Suppressor macrophage (primary cell): ENCODE measurements at regions not wholly inside any gene's neighbourhood (a gene's known extent, or its start where the extent isn't known, plus 50 kb on each side); places are given as distances from the start of the nearest gene placed in this dataset.
A peak's percentile ranks its signal among the peaks of the same experiment; 100 is the strongest.

Experiments
- DNase-seq, 4 experiments: peaks; one replicate each; pipeline ENCODE4 v3.0.0-alpha.2; 2020 to 2022

GRCh38 chr18:45381282-45381681, 234.0 kb upstream of the SLC14A2 start:
- DNase-seq = no peak

DNA sequence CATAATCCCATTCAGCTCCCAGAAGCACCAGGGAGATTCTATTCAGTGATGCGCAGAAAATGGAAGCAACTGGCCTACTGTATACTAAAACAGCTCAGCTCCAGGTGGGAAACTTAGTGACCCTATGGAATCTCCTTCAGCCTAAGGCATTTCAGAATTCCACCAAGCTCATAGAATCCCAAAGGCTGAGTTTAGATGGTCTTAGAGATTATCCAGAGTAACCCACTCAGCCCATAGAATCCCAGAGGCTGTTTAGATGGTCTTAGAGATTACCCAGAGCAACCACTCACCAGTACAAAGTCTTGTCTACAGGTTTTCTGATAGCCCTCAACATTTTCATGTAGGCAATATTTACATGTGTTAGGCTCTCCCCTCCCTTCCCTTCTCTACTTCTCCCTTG, 232.0 kb upstream of the SLC14A2 start:
- no peak for DNase-seq

GRCh38 chr18:45384137-45384961, 230.9 kb upstream of the SLC14A2 start:
- peak; percentile 67 to 87 (median 74) for DNase-seq

DNA sequence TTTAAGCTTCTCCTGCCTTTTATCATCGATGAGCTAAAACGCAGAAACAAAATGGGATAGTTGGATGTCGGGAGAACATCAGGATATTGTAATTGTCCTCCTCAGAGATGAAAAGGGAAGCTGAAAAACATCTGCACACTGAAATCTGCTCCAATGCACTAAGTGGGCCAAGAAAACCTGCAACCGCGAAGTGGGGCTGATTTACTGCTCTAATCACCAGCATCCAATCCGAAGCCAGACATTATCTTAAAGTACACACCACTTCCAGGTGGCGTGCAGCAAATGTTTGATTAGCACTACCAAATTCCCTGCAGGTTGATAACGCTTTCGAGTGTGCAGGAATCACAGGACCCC, 230.3 kb upstream of the SLC14A2 start:
- no peak for DNase-seq

- peak in 3 of 4 experiments; percentile 5 to 58 (median 41) for DNase-seq
These were observed 229.1 kb upstream of the SLC14A2 start for GRCh38 chr18:45386041-45386655.

GRCh38 chr18:45387229-45387628, 228.0 kb upstream of the SLC14A2 start:
- no peak for DNase-seq

GRCh38 chr18:45398448-45398847, 216.8 kb upstream of the SLC14A2 start:
- no peak for DNase-seq

GRCh38 chr18:45399146-45399545, 216.1 kb upstream of the SLC14A2 start:
- DNase-seq = no peak

DNA sequence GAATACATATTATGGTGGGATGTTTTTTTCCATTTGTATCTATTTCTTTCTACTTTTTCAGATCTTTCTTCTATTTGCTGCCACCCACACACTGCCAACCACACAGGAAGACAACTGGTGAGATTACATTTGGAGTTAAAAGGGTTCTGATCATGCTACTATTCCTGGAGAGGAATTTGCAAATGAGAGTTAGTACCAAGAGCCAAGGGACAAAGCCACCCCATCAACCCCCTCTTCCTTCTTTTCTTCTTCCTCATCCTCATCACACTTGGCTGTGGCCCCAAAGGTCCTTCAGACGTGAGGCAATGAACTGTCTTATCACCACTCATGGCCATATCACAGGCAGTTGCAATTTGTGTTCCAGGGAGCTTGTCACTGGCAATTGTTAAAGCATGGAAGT, 215.6 kb upstream of the SLC14A2 start:
- DNase-seq = no peak

DNA sequence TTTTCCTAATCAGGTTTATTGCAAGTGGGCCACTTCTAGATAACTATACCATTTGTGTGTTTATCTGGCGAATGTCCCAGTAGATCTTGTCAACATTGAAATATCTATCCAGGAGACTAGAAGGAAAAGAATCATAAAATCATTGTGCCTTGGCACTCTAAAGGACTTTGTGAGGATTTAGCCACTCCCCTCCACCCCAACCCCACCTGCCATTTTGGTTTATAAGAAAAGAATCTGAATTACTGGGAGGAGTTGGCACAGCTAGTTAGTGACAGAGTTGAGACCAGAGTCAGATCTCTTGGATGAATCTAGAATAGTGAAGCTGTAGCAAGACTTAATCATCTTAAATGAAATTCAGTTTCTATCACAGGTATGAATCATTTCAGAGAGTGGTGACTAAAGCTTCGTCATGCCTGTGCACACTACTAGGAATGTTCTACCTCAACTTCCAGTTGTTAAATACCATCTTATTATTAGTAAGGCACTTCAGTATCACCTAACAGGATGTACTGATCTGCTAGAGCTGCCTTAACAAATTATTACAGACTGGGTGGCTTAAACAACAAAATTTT, 212.7 kb upstream of the SLC14A2 start:
- no peak for DNase-seq

- DNase-seq = no peak
These were observed 211.8 kb upstream of the SLC14A2 start for GRCh38 chr18:45403341-45404049.

GRCh38 chr18:45408218-45408617, 207.1 kb upstream of the SLC14A2 start:
- DNase-seq = no peak

DNA sequence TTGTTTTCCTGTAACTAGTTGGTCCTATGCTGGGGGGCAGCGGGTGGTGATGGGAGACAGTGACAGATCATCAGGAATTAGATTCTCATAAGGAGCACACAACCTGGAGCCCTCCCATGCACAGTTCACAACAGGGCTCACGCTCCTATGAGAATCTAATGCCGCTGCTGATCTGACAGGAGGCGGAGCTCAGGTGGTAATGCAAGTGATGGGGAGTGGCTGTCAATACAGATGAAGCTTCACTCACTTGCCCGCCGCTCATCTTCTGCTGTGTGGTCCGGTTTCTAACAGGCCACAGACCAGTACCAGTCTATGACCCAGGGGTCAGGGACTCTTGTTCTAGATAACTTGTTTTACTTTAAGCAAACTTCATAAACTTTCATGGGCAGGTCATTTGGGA, 205.3 kb upstream of the SLC14A2 start:
- no peak for DNase-seq

- no peak for DNase-seq
These were observed 202.7 kb upstream of the SLC14A2 start for GRCh38 chr18:45412577-45412976.

GRCh38 chr18:45413180-45413836, 202.0 kb upstream of the SLC14A2 start:
- DNase-seq = no peak

GRCh38 chr18:45415614-45416013, 199.7 kb upstream of the SLC14A2 start:
- no peak for DNase-seq

DNA sequence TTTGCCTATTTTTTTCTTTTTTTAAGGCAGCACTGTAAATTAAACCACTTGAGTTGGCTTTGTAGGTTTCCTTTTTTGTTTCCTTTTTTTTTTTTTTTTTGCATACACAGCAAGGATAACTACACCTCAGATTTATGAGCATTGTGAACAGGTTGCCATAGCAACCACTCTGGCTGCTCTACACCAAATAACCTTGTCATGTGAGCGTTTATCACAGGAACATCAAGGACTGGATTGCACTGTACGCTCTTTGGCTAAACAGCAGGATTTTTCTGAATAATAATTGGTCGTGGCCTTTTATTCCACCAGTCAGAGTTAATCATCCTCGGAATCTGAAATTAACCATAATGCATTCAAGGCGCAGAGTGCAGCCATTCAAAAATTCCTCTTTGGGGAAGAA, 199.1 kb upstream of the SLC14A2 start:
- no peak for DNase-seq

- DNase-seq = no peak
These were observed 197.9 kb upstream of the SLC14A2 start for GRCh38 chr18:45417392-45417791.

- no peak for DNase-seq
These were observed 191.6 kb upstream of the SLC14A2 start for GRCh38 chr18:45423659-45424058.

DNA sequence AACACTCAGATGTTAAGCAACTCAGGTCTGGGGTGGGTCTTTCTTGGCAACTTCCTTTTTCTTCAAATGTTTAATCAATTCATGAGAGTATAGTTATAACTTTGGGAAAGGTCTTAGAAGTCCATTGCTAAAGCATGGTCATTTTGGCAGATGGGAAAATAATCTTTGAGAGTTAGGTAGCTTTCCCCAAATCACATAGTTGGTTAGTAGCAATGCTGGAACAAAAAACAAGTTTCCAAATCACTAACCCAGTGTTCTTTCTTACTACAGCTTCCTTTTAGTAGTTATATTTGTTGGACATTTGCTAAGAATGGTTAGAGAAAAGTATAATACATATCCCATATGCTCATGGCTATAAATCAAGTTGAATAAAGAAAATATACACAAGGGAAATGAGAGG, 185.2 kb upstream of the SLC14A2 start:
- DNase-seq = no peak

- DNase-seq = no peak
These were observed 179.5 kb upstream of the SLC14A2 start for GRCh38 chr18:45435810-45436209.

GRCh38 chr18:45437366-45437765, 177.9 kb upstream of the SLC14A2 start:
- DNase-seq = no peak
